Natural killer cell (primary cell): ENCODE measurements at regions not wholly inside any gene's neighbourhood (a gene's known extent, or its start where the extent isn't known, plus 50 kb on each side); places are given as distances from the start of the nearest gene placed in this dataset.

Experiments
- ATAC-seq, 3 donors: fragments of 150-1000 bp in 2 of 3; fragments of 200-7000 bp in 1 of 3; cut with Tn5 transposase; 1 replicate in 1 of 3; 2 replicates in 2 of 3; pipeline ENCODE4 v1.10.0; 2021; ENCODE audit warnings: mild to moderate bottlenecking in 2 of 3, moderate library complexity in 2 of 3
- DNase-seq, 2 donors: peaks; one replicate each; pipeline versions ENCODE4 v3.0.0 to v3.0.0-alpha.2; 2013 to 2021; ENCODE audit warnings: mixed read lengths in 1 of 2
- H3K27ac ChIP-seq: one replicate; pipeline ENCODE4 v1.5.1; 2013; ENCODE audit warnings: mild to moderate bottlenecking, low read length
- H3K27me3 ChIP-seq: one replicate; pipeline ENCODE4 v1.6.1; 2013; ENCODE audit warnings: low read length; ENCODE audit not compliant: control insufficient read depth, insufficient read depth
- H3K36me3 ChIP-seq: one replicate; pipeline ENCODE4 v1.6.1; 2013; ENCODE audit warnings: low read length; ENCODE audit not compliant: control insufficient read depth, insufficient read depth
- H3K4me1 ChIP-seq: one replicate; pipeline ENCODE4 v1.6.1; 2013; ENCODE audit warnings: low read length; ENCODE audit not compliant: control insufficient read depth, insufficient read depth
- H3K4me3 ChIP-seq: one replicate; pipeline ENCODE4 v1.5.1; 2013; ENCODE audit warnings: low read length
- H3K9me3 ChIP-seq: one replicate; pipeline ENCODE4 v1.6.1; 2013; ENCODE audit warnings: low read length; ENCODE audit not compliant: control insufficient read depth, insufficient read depth
- H3K27ac Mint-ChIP-seq, 2 donors: one replicate each; pipeline ENCODE4 v1.8.0; 2022; ENCODE audit warnings: mild to moderate bottlenecking in 2 of 2, mixed read lengths in 2 of 2, moderate library complexity in 1 of 2
- H3K27me3 Mint-ChIP-seq, 2 donors: one replicate each; pipeline ENCODE4 v1.8.0; 2022; ENCODE audit warnings: low read depth in 2 of 2, mixed read lengths in 2 of 2
- H3K36me3 Mint-ChIP-seq: one replicate; pipeline ENCODE4 v1.8.0; 2022; ENCODE audit warnings: mixed read lengths
- H3K4me1 Mint-ChIP-seq, 2 donors: one replicate each; pipeline ENCODE4 v1.8.0; 2022; ENCODE audit warnings: mixed read lengths in 2 of 2
- H3K4me3 Mint-ChIP-seq: one replicate; pipeline ENCODE4 v1.8.0; 2022; ENCODE audit warnings: mild to moderate bottlenecking, moderate library complexity, mixed read lengths
- H3K9me3 Mint-ChIP-seq, 2 donors: one replicate each; pipeline ENCODE4 v1.8.0; 2022; ENCODE audit warnings: mixed read lengths in 2 of 2
- WGBS: methylation state at CpG from one replicate; pipeline ENCODE4 v1.1.7; 2013; ENCODE audit warnings: missing lambda C conversion rate; ENCODE audit not compliant: insufficient coverage; 5-methylcytosine and 5-hydroxymethylcytosine counted together
- intact Hi-C: fragments of 100-400 bp; cut with micrococcal nuclease; formaldehyde crosslinking; loops from one replicate; pipeline ENCODE4 v1.14.2; 2022
- TF ChIP-seq, protein P1 (sequence below): fragments of 200-600 bp; IDR thresholded peaks from one replicate; pipeline ENCODE4 v1.8.0; 2022; ENCODE audit warnings: antibody characterized with exemption

DNA sequence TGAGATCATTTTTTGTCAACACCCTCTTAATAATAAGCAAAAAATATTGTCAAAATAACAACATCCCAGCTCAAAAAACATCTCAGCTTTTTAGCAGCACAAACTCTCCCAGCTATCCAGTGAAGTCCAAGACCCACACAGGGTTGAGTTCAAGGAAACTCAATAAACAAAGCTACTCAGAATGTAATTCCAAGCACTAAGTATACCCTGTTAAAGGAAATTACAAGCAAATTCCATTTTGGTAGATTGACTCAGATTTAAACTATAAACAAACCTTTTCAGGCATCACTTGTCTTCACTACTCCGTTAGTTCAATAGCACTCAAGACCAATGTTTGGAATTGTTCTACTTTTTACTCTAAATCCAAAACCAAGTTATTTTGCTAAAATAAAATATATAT is 506.0 kb upstream of the INTU start:
- DNase-seq, result no peak
- no peaks in the 10 kb centered on the region for H3K27me3 Mint-ChIP-seq
- no peaks in the 10 kb centered on the region for H3K4me1 Mint-ChIP-seq
- ATAC-seq, result no peak
- H3K4me3 Mint-ChIP-seq, result no peak overlapping the region
- 86% methylated on average over 1 of the region's 1 CpG for WGBS
- no peak overlapping the region for H3K27ac Mint-ChIP-seq
- Histone ChIP-seq H3K4me3 (no peak overlapping the region), H3K9me3 (no peaks in the 10 kb centered on the region), H3K4me1 (no peaks in the 10 kb centered on the region), H3K27ac (no peak overlapping the region), H3K36me3 (no peaks in the 10 kb centered on the region), H3K27me3 (no peaks in the 10 kb centered on the region)
- intact Hi-C loops, result no loop called here
- peaks cover 1% of the 10 kb centered on the region for H3K36me3 Mint-ChIP-seq
- TF ChIP-seq, protein P1, sequence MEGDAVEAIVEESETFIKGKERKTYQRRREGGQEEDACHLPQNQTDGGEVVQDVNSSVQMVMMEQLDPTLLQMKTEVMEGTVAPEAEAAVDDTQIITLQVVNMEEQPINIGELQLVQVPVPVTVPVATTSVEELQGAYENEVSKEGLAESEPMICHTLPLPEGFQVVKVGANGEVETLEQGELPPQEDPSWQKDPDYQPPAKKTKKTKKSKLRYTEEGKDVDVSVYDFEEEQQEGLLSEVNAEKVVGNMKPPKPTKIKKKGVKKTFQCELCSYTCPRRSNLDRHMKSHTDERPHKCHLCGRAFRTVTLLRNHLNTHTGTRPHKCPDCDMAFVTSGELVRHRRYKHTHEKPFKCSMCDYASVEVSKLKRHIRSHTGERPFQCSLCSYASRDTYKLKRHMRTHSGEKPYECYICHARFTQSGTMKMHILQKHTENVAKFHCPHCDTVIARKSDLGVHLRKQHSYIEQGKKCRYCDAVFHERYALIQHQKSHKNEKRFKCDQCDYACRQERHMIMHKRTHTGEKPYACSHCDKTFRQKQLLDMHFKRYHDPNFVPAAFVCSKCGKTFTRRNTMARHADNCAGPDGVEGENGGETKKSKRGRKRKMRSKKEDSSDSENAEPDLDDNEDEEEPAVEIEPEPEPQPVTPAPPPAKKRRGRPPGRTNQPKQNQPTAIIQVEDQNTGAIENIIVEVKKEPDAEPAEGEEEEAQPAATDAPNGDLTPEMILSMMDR, result no peak
- H3K9me3 Mint-ChIP-seq, result peaks cover 8 to 10% of the 10 kb centered on the region in 2 donors

DNA sequence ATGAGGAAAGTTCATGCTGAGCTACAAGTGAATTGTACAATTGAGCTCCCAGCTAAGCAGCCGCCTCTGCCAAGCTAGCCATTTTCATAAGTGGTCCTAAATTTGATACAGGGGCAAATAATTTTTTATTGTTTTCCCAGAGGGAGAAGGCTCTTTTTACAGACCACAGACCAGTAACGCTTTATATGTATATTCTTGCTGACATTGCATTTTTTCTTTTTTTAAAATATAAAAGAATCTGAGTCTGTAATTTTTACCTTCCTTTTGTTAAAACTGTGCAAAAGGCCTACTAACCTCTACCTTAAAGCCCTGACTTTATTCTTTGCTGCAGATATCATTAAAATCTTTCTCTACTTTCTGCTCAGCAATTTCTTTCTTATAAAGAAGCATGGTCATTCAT is 501.2 kb upstream of the INTU start:
- intact Hi-C loops, result no loop called here
- WGBS, result 78% methylated on average over 2 of the region's 2 CpGs
- no peaks in the 10 kb centered on the region for H3K4me1 Mint-ChIP-seq
- H3K27ac Mint-ChIP-seq, result no peak overlapping the region
- DNase-seq (no peak), ATAC-seq (no peak)
- H3K9me3 ChIP-seq, result no peaks in the 10 kb centered on the region
- no peaks in the 10 kb centered on the region for H3K27me3 Mint-ChIP-seq
- no peaks in the 10 kb centered on the region for H3K27me3 ChIP-seq
- peaks cover 7 to 15% of the 10 kb centered on the region in 2 donors for H3K9me3 Mint-ChIP-seq
- no peaks in the 10 kb centered on the region for H3K4me1 ChIP-seq
- no peaks in the 10 kb centered on the region for H3K36me3 Mint-ChIP-seq
- H3K27ac ChIP-seq, result no peak overlapping the region
- no peak overlapping the region for H3K4me3 Mint-ChIP-seq
- no peak overlapping the region for H3K4me3 ChIP-seq
- TF ChIP-seq, protein P1, result no peak
- no peaks in the 10 kb centered on the region for H3K36me3 ChIP-seq

DNA sequence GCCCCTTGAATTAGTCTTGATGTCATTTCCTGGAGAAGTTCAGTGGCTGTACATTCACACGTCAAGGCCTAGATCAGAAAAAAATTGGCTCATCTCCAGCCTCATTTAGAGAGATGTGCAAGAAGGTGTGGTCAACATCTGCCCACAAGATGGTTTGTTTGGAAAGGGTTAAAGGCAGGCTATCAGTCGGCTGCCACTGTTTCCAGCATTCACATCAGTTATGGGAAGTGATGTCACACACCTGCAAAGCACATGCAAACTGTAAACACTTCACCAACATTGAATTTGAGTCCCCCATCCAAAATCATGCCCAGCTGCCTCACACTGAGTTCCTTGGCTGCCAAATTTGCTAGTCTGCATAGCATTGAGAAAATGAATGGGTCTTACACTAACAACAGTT is 498.3 kb upstream of the INTU start:
- TF ChIP-seq, protein P1, result no peak
- Histone ChIP-seq H3K4me1 (no peaks in the 10 kb centered on the region), H3K36me3 (no peaks in the 10 kb centered on the region), H3K27ac (no peak overlapping the region), H3K9me3 (no peaks in the 10 kb centered on the region), H3K4me3 (no peak overlapping the region), H3K27me3 (no peaks in the 10 kb centered on the region)
- DNase-seq (no peak), ATAC-seq (no peak)
- Mint-ChIP-seq H3K27me3 (no peaks in the 10 kb centered on the region), H3K9me3 (peaks cover 5 to 15% of the 10 kb centered on the region in 2 donors), H3K4me1 (no peaks in the 10 kb centered on the region), H3K27ac (no peak overlapping the region), H3K4me3 (no peak overlapping the region), H3K36me3 (no peaks in the 10 kb centered on the region)
- intact Hi-C loops, result no loop called here
- WGBS, result 44% methylated on average over 2 of the region's 2 CpGs

DNA sequence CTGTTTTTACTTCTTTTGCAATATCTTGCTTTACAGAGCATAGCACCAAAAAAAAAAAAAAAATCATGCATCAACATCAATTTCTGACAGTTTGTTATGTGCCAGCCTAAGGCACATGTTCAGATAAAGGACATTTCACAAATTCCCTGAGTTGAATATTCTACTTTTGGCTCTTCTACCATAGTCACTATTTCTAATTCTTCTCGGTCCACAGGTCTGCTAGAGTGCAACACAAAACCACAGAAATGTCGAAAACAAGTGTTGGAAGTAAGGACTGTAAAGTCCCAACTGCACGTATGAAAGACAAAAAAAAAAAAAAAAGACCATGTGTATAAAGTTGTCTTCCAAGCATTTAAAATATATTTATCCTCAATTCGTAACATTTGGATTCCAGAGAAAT is 494.2 kb upstream of the INTU start:
- Histone ChIP-seq H3K36me3 (no peaks in the 10 kb centered on the region), H3K27me3 (no peaks in the 10 kb centered on the region), H3K4me3 (no peak overlapping the region), H3K9me3 (no peaks in the 10 kb centered on the region), H3K27ac (no peak overlapping the region), H3K4me1 (no peaks in the 10 kb centered on the region)
- H3K9me3 Mint-ChIP-seq, result peaks cover 12 to 14% of the 10 kb centered on the region in 2 donors
- TF ChIP-seq, protein P1, result no peak
- H3K4me1 Mint-ChIP-seq, result no peaks in the 10 kb centered on the region
- H3K36me3 Mint-ChIP-seq, result no peaks in the 10 kb centered on the region
- H3K4me3 Mint-ChIP-seq, result no peak overlapping the region
- H3K27ac Mint-ChIP-seq, result no peak overlapping the region
- DNase-seq (no peak), ATAC-seq (no peak)
- intact Hi-C loops, result no loop called here
- no peaks in the 10 kb centered on the region for H3K27me3 Mint-ChIP-seq
- 57% methylated on average over 1 of the region's 4 CpGs for WGBS
